Uterus (tissue), 3 donors: ENCODE measurements at regions not wholly inside any gene's neighbourhood (a gene's known extent, or its start where the extent isn't known, plus 50 kb on each side); places are given as distances from the start of the nearest gene placed in this dataset.

Source experiments
- DNase-seq, 2 donors: peaks; one replicate each; pipeline ENCODE4 v3.0.0-alpha.2; 2019 to 2020
- H3K27ac ChIP-seq, 2 donors: fragments of 200-600 bp; sonication (generic); 1 replicate in 1 of 2; 2 replicates in 1 of 2; pipeline ENCODE4 v1.5.1; 2016 to 2018
- H3K27me3 ChIP-seq, 2 donors: fragments of 200-600 bp; sonication (generic); one replicate each; pipeline ENCODE4 v1.5.1; 2018 to 2019; ENCODE audit warnings: control low read depth in 1 of 2
- H3K36me3 ChIP-seq, 2 donors: fragments of 200-600 bp; sonication (generic); one replicate each; pipeline ENCODE4 v1.5.1; 2019; ENCODE audit warnings: control low read depth in 1 of 2
- H3K4me1 ChIP-seq, 2 donors: fragments of 200-600 bp; sonication (generic); one replicate each; pipeline ENCODE4 v1.5.1; 2018 to 2019; ENCODE audit warnings: control low read depth in 1 of 2
- H3K4me3 ChIP-seq, 2 donors: fragments of 200-600 bp; sonication (generic); 1 replicate in 1 of 2; 2 replicates in 1 of 2; pipeline ENCODE4 v1.5.1; 2018 to 2019; ENCODE audit warnings: mild to moderate bottlenecking in 1 of 2
- H3K9me3 ChIP-seq, 2 donors: fragments of 200-600 bp; sonication (generic); one replicate each; pipeline ENCODE4 v1.5.1; 2019; ENCODE audit warnings: control low read depth in 1 of 2
- CTCF ChIP-seq, 4 experiments: fragments of 200-600 bp in 2 of 4; fragments of 450-650 bp in 2 of 4; sonication (generic) in 2 of 4; IDR thresholded peaks; one replicate each; pipeline ENCODE4 v1.5.1; 2016 to 2019; ENCODE audit warnings: antibody characterized with exemption in 4 of 4, mild to moderate bottlenecking in 2 of 4, moderate library complexity in 1 of 4
- POLR2A ChIP-seq, 2 donors: fragments of 450-650 bp; IDR thresholded peaks; one replicate each; pipeline ENCODE4 v1.6.1; 2016; ENCODE audit warnings: antibody characterized with exemption in 2 of 2, mild to moderate bottlenecking in 1 of 2, moderate library complexity in 1 of 2
- intact Hi-C: fragments of 100-400 bp; cut with DNase I; formaldehyde crosslinking; loops from one replicate; pipeline ENCODE4 v1.15.1; 2023; ENCODE audit warnings: low total_unique reads
- donor health status: DM: yes; HTN: yes; CAD: no.

GRCh38 chr1:9424261-9424660, 115.0 kb upstream of the SLC25A33 start:
- Histone ChIP-seq H3K27ac (no peak overlapping the region), H3K27me3 (no peaks in the 10 kb centered on the region), H3K4me1 (no peaks in the 10 kb centered on the region), H3K9me3 (no peaks in the 10 kb centered on the region), H3K36me3 (no peaks in the 10 kb centered on the region), H3K4me3 (no peak overlapping the region)
- no peak for DNase-seq
- TF ChIP-seq CTCF (IDR thresholded peaks at IDR 0.05) (no peak), POLR2A (IDR thresholded peaks at IDR 0.05) (no peak)
- intact Hi-C loops, result no loop called here

GRCh38 chr1:9425859-9426258, 113.4 kb upstream of the SLC25A33 start:
- no peak overlapping the region for H3K4me3 ChIP-seq
- no peak overlapping the region for H3K27ac ChIP-seq
- H3K4me1 ChIP-seq, result peaks cover 0 to 6% of the 10 kb centered on the region in 2 donors
- no peaks in the 10 kb centered on the region for H3K9me3 ChIP-seq
- TF ChIP-seq CTCF (IDR thresholded peaks at IDR 0.05), result no peak
- TF ChIP-seq POLR2A (IDR thresholded peaks at IDR 0.05), result no peak
- no peaks in the 10 kb centered on the region for H3K27me3 ChIP-seq
- intact Hi-C loops, result no loop called here
- no peaks in the 10 kb centered on the region for H3K36me3 ChIP-seq
- DNase-seq, result no peak

GRCh38 chr1:9426291-9426711, 113.0 kb upstream of the SLC25A33 start:
- H3K27ac ChIP-seq, result no peak overlapping the region
- no peaks in the 10 kb centered on the region for H3K27me3 ChIP-seq
- H3K36me3 ChIP-seq, result no peaks in the 10 kb centered on the region
- no peaks in the 10 kb centered on the region for H3K9me3 ChIP-seq
- intact Hi-C loops, result no loop called here
- TF ChIP-seq POLR2A (IDR thresholded peaks at IDR 0.05) (no peak), CTCF (IDR thresholded peaks at IDR 0.05) (no peak)
- H3K4me1 ChIP-seq, result peaks cover 0 to 6% of the 10 kb centered on the region in 2 donors
- DNase-seq, result no peak
- H3K4me3 ChIP-seq, result no peak overlapping the region

- intact Hi-C loops, result no loop called here
- TF ChIP-seq CTCF (IDR thresholded peaks at IDR 0.05) (no peak), POLR2A (IDR thresholded peaks at IDR 0.05) (no peak)
- Histone ChIP-seq H3K4me3 (no peak overlapping the region), H3K9me3 (no peaks in the 10 kb centered on the region), H3K36me3 (no peaks in the 10 kb centered on the region), H3K27ac (no peak overlapping the region), H3K27me3 (no peaks in the 10 kb centered on the region), H3K4me1 (peaks cover 0 to 6% of the 10 kb centered on the region in 2 donors)
- DNase-seq, result no peak
These were observed 111.9 kb upstream of the SLC25A33 start for GRCh38 chr1:9427388-9427787.

- Histone ChIP-seq H3K4me3 (peak overlapping the region; percentile 49 to 52), H3K27ac (peak overlapping the region; percentile 90 to 92), H3K9me3 (no peaks in the 10 kb centered on the region), H3K27me3 (no peaks in the 10 kb centered on the region), H3K36me3 (no peaks in the 10 kb centered on the region), H3K4me1 (peaks cover 0 to 6% of the 10 kb centered on the region in 2 donors)
- peak; percentile 99 to 100 for DNase-seq
- peak; percentile 81 to 84 for TF ChIP-seq POLR2A (IDR thresholded peaks at IDR 0.05)
- peak; percentile 10 to 50 (median 29) for TF ChIP-seq CTCF (IDR thresholded peaks at IDR 0.05)
- intact Hi-C loops, result no loop called here
These were observed 110.5 kb upstream of the SLC25A33 start for GRCh38 chr1:9428601-9429341.
